RWPE2 (cell line): ENCODE measurements at regions not wholly inside any gene's neighbourhood (a gene's known extent, or its start where the extent isn't known, plus 50 kb on each side); places are given as distances from the start of the nearest gene placed in this dataset.

Experiments used
- ATAC-seq: fragments of 200-7000 bp; cut with Tn5 transposase; 3 replicates; pipeline ENCODE4 v1.9.1; 2021; ENCODE audit warnings: low read depth
- DNase-seq: peaks from one replicate; pipeline ENCODE4 v3.0.0-alpha.2; 2020; ENCODE audit warnings: low spot score
- H3K27ac ChIP-seq: fragments of 450-650 bp; 2 replicates; pipeline ENCODE4 v1.5.1; 2017; ENCODE audit warnings: mild to moderate bottlenecking; ENCODE audit not compliant: poor library complexity, severe bottlenecking
- H3K27me3 ChIP-seq: fragments of 250-450 bp; sonication (Bioruptor Pico); 2 replicates; pipeline ENCODE4 v1.5.1; 2021; ENCODE audit warnings: mild to moderate bottlenecking, moderate library complexity; ENCODE audit not compliant: insufficient read depth, poor library complexity, severe bottlenecking
- H3K36me3 ChIP-seq: fragments of 250-450 bp; sonication (Bioruptor Pico); 2 replicates; pipeline ENCODE4 v1.5.1; 2020; ENCODE audit warnings: low read depth, mild to moderate bottlenecking, moderate library complexity
- H3K4me1 ChIP-seq: fragments of 250-450 bp; sonication (Bioruptor Pico); 2 replicates; pipeline ENCODE4 v1.5.1; 2021; ENCODE audit warnings: mild to moderate bottlenecking, moderate library complexity; ENCODE audit not compliant: insufficient read depth, poor library complexity, severe bottlenecking
- H3K4me3 ChIP-seq: fragments of 250-450 bp; sonication (Bioruptor Pico); 2 replicates; pipeline ENCODE4 v1.5.1; 2021; ENCODE audit warnings: mild to moderate bottlenecking, moderate library complexity; ENCODE audit not compliant: severe bottlenecking
- H3K9me3 ChIP-seq: fragments of 250-450 bp; sonication (Bioruptor Pico); 2 replicates; pipeline ENCODE4 v1.5.1; 2021; ENCODE audit warnings: mild to moderate bottlenecking, moderate library complexity; ENCODE audit not compliant: severe bottlenecking
- CTCF ChIP-seq: fragments of 450-650 bp; IDR thresholded peaks from one replicate; pipeline ENCODE4 v1.5.1; 2017; ENCODE audit warnings: mild to moderate bottlenecking, moderate library complexity; ENCODE audit not compliant: poor library complexity, severe bottlenecking

- ATAC-seq, result no peak
- no peak for TF ChIP-seq CTCF
- no peak overlapping the region for H3K27ac ChIP-seq
Measured at GRCh38 chr15:62612771-62613170, 429.8 kb upstream of the TPM1 start.

DNA sequence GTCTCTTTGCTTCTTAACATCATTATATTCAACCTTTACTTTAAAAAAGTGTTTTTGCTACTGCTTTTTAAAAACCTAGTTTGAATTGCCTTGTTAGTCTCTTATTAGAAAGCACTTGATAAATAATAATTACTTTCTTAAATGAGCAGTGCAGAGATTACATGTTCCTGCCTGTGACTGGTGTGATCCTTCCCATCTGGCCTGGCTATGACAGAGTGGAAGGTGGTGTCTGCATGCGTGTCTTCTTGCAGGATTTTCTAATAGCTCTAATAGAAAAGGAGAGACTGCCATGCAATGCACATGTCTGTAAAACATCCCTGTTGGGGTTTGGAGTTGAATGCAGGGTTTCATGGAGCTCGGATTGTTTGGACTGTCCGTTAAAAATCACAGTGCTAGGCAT is 425.8 kb upstream of the TPM1 start:
- ATAC-seq (no peak), DNase-seq (no peak)
- TF ChIP-seq CTCF, result no peak
- Histone ChIP-seq H3K4me1 (peaks cover 22% of the 10 kb centered on the region), H3K27ac (no peak overlapping the region), H3K4me3 (no peak overlapping the region), H3K9me3 (no peaks in the 10 kb centered on the region), H3K36me3 (no peaks in the 10 kb centered on the region), H3K27me3 (no peaks in the 10 kb centered on the region)

More at GRCh38 chr15:62612771-62613170, 429.8 kb upstream of the TPM1 start:
- Histone ChIP-seq H3K36me3 (no peaks in the 10 kb centered on the region), H3K27me3 (no peaks in the 10 kb centered on the region), H3K4me1 (peaks cover 4% of the 10 kb centered on the region), H3K4me3 (no peak overlapping the region), H3K9me3 (no peaks in the 10 kb centered on the region)
- DNase-seq, result no peak

DNA sequence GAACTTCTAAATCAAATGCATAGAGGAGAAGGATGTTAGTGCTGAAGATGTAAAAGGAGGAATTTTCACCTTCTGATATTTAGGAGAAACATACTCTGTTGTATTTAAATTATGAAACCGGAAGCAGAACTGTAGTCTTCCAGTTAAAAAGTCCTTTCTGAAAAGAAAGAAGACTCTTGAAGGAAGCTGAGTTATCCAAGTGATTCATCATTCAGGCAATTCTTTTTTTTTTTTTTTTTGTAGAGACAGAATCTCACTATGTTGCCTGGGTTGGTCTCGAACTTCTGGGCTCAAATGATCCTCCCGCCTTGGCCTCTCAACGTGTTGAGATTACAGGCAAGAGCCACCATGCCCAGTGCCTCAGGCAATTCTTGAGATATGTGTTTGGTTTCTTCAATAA is 424.8 kb upstream of the TPM1 start:
- H3K27me3 ChIP-seq, result no peaks in the 10 kb centered on the region
- no peak for TF ChIP-seq CTCF
- DNase-seq (no peak), ATAC-seq (no peak)
- no peaks in the 10 kb centered on the region for H3K9me3 ChIP-seq
- H3K4me3 ChIP-seq, result no peak overlapping the region
- H3K27ac ChIP-seq, result peak overlapping the region; percentile 55
- H3K36me3 ChIP-seq, result no peaks in the 10 kb centered on the region
- H3K4me1 ChIP-seq, result peaks cover 22% of the 10 kb centered on the region

DNA sequence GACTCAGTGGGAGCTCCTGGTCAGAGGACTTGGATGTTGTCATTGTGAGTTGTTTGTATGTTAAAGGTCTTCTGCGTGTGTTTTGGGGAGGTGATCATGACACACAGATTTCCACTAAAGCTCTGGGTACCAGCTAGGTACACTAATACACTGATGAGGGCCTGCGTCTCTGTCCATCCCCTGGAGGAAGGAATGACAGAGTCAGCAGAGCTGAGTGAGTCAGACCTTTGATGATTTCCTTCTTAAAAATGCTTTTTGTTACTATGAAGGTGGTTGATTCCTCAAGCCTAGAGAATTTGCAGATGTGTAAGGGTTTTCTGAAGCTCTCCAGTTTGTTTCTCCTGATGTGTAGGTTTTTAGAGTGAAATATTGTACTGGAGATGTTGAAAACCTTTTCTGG is 424.1 kb upstream of the TPM1 start:
- TF ChIP-seq CTCF, result peak; percentile 55
- Histone ChIP-seq H3K27me3 (no peaks in the 10 kb centered on the region), H3K36me3 (no peaks in the 10 kb centered on the region), H3K4me1 (peaks cover 22% of the 10 kb centered on the region), H3K27ac (peak overlapping the region; percentile 55), H3K4me3 (no peak overlapping the region), H3K9me3 (no peaks in the 10 kb centered on the region)
- peak; percentile 100 for ATAC-seq
- DNase-seq, result no peak

DNA sequence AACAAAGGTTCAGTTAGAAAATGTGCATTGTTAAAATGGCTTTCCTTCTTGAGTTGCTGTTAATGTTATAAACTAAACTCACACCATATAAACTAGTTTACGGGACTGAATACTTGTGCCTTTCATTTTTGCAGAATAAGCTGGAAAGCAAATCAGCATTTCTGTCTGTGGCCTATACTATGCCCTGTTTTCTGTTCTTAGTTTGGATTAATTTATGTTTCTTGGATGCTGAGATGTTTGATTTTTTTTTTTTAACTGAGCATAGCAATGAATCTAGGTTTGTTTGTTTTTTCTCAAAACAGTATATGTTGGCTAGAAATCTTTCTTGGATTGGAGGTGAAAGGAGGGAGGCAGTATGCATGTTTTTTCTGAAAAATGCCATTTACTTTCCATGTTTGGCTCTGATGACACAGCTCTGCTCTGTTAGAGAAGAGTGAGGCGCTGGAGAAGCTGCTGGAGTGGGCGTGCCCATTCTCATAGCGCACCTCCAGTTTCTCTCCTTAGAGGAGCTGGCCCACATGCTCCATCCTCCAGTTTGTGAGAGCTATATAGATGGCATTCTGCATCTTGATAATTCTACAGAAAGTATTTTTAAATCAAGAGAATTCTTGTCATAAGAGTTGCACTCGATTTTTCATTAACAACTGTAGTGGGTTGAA is 423.6 kb upstream of the TPM1 start:
- Histone ChIP-seq H3K36me3 (no peaks in the 10 kb centered on the region), H3K27me3 (no peaks in the 10 kb centered on the region), H3K9me3 (no peaks in the 10 kb centered on the region), H3K4me1 (peaks cover 22% of the 10 kb centered on the region), H3K4me3 (no peak overlapping the region), H3K27ac (peak overlapping the region; percentile 55)
- ATAC-seq (no peak), DNase-seq (no peak)
- no peak for TF ChIP-seq CTCF
